ENCODE measurements at regions not wholly inside any gene's neighbourhood (a gene's known extent, or its start where the extent isn't known, plus 50 kb on each side); places are given as distances from the start of the nearest gene placed in this dataset.

DNA sequence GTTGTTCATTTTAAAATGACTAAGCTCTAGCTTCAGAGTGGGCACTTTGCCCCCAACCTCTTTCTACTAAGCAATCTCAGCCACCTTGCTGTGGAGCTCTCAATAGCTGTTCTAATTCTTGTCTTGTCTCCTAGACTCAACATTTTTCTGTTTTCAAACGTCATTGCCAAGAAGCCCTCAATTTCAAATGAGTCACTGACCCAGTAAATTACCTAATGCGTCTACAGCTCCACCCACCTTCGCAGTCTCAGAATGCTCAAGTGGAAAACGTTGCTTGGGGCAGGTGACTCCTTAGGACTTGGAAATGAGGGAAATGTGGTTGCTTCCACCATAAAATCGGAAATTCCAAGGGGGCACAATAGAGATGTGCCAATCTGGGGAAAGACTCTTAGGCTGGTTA is 59.0 kb downstream of the ING2 start:
- ATAC-seq = peak in 1 of 2 donors; percentile 38

DNA sequence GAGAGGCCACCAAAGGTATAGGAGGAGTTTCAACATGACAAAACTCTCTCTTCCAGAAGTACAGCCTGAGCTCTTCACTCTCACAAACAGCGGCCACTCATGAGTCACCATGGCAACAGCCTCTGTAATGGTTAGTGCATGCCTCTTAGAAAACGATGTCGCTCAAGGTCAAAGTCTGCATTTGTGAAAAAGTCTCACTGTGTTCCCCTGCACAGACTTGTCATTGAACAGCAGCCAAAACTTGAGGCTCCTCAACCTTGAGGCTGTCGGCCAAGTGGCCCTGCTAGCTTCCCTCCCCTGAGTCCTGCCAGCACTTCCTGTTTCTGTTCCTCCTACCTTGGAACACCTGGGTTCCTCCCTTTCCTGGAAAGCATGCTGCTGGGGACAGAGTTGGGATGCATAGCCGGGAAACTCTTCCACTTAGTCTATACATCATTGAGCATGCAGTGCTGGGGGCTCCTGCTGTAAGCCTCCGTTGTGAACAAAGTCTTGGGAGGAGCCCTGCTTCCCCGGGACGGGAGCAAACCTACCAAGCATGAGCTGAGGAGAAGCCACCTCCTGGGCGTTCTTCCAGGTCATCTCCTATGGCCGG is 66.6 kb downstream of the ING2 start:
- peak in 1 of 2 donors; percentile 13 for ATAC-seq

DNA sequence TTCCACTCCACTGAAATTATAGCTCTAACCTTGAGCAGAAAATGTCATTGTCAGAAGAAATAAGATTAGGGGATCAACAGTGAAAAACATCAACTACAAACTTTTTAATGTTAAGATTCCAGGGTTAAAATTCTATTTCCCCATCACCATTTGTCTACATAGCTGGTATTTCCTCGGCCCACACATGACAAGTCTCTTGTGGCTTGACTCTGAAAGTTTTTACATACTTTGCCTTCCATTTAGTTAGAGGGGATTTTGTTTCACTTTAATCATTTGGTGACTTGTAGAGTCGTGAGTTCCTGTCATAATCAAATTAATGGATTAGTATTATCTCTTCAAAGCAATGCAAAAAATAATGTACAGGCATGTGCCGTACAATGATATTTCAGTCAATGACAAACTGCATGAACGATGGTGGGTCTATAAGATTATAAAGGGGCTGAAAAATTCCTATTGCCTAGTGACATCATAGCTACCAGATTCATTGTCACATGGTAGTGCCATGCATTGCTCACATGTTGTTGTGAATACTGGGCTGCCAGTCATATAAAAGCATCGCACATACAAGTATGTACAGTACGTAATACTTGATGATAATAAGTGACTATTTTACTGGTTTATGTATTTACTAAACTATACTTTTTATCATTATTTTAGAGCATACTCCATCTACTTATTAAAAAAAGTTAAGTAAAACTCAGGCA is 72.0 kb downstream of the ING2 start:
- no peak for ATAC-seq

DNA sequence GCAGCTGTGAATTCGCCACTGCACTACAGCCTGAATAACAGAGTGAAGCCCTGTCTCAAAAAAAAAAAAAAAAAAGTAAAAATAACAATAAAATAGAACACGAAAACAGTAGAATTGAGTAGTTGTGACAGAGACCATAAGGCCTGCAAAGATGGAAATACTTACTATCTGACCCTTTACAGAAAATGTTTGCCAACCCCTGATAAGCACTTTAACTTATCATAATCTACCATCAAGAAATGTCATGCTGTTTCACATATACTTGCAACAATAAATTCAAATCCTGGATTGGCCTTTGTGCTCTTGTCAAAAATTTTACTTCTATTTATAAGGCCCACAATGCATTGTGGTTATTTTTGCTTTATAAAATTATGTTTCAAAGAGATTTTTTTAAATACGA is 75.5 kb downstream of the ING2 start:
- ATAC-seq = no peak

DNA sequence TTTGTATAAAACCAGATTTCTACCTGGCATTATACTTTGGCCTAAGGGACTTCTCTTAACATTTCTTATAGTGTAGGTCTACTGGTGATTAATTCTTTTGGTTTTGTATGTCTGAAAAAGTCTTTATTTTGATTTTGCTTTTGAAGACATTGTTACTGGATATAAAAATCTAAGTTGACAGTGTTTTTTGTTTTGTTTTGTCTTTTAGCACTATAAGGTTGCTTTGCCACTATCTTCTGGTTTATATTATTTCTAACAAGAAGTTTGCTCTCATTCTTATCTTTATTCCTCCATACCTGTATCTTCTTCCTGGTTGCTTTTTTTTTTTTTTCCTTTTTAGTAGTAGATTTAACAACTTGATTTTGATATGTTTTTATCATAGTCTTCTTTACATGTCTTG is 76.0 kb downstream of the ING2 start:
- ATAC-seq = no peak

DNA sequence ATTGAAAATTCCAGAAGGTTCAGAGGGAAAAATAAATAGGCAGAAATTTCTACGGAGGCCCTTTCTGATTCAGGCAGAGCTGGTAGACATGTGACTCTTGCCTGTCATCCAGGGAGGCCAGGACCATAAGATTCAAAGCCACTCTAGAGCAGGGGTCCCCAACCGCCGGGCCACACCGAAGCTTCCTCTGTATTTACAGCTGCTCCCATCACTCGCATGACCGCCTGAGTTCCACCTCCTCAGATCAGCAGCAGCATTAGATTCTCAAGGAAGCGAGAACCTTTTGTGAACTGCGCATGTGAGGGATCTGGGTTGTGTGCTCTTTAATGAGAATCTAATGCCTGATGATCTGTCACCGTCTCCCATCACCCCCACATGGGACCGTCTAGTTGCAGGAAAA is 72.2 kb downstream of the RWDD4 start:
- ATAC-seq = no peak

DNA sequence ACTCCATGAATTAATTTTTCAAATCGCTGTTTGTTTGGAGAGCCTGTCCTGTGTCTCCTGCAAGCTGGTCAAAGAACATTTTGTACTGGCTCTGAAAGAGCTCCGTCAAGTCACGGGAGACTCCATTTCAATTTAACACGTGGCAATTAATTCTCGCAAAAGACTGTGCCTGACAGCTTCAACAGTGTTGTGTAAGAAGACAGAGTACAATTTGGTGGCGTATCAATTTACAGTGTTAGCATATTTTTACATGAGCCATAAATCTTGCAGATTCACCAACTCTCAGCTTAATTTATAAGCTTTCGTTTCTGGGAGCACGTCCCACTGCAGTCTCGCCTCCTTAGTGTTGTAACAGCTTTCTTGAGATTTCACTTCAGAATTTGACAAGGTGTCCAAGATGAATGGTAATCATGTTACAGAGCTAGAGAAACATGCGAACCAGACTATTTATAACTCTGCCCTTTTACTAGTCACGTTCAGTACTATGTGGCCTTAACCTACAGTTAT is 70.8 kb downstream of the RWDD4 start:
- ATAC-seq = no peak

DNA sequence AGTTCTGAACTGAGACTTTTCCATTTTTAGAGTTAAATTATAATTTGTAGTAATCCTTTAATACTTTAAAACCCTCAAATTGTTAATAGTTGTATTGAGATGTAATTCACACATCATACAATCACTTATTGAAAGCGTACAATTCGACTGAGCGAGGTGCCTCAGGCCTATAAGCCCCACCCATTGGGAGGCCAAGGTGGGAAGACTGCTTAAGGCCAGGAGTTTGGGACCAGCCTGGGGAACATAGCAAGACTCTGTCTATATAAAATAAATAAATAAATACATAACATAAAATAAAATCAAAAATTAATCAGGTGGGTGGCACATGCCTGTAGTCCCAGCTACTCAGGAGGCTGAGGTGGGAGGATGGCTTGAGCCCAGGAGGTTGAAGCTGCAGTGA is 70.3 kb downstream of the RWDD4 start:
- no peak for ATAC-seq

DNA sequence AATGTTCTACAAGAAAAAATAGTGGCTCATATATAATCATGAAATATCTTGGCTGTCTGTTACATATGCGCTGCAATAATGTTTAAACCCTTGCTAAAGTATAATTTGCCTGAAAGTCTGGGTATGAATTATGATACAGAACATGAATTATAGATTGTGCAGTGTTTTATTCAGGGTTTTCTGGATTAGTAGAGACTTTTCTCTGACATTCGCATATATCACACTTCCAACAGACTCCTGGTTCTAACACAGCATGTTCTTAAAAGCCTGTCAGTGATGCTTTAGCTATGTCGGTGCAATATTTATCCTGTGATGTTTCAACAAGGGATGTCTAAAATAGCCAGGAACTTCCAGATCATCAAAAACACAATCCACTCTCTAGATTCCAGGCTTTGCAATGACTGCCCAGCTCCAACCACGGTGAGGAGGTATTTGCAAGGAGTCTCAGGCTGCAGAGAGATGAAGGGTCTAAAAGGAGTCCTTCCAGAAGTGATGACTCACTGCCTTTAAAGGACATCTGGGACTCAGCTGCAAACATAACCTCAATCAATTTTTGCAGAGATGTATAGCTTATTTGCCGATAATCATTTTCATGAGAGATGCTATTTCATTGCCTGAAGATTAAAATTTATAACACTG is 69.4 kb downstream of the RWDD4 start:
- ATAC-seq = no peak
